ENCODE measurements at regions not wholly inside any gene's neighbourhood (a gene's known extent, or its start where the extent isn't known, plus 50 kb on each side); places are given as distances from the start of the nearest gene placed in this dataset.

- CTCF ChIA-PET: interaction anchor here (0.9 to 1.2 kb wide), 3 partner anchors 8 to 203 kb away, joined by 3 to 4 read pairs (median 3); no protein-coding TSS in a partner anchor
- DNase-seq (ENCODE audit: extremely low spot score): no peak
- POLR2A ChIA-PET: no interaction called here
- TF ChIP-seq FOXA1 (IDR thresholded peaks at IDR 0.05): no peak
- TF ChIP-seq, protein P1, sequence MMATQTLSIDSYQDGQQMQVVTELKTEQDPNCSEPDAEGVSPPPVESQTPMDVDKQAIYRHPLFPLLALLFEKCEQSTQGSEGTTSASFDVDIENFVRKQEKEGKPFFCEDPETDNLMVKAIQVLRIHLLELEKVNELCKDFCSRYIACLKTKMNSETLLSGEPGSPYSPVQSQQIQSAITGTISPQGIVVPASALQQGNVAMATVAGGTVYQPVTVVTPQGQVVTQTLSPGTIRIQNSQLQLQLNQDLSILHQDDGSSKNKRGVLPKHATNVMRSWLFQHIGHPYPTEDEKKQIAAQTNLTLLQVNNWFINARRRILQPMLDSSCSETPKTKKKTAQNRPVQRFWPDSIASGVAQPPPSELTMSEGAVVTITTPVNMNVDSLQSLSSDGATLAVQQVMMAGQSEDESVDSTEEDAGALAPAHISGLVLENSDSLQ (IDR thresholded peaks at IDR 0.05): peak; percentile 59
Measured at GRCh38 chr6:16966791-16967469, 134.9 kb upstream of the STMND1 start.

DNA sequence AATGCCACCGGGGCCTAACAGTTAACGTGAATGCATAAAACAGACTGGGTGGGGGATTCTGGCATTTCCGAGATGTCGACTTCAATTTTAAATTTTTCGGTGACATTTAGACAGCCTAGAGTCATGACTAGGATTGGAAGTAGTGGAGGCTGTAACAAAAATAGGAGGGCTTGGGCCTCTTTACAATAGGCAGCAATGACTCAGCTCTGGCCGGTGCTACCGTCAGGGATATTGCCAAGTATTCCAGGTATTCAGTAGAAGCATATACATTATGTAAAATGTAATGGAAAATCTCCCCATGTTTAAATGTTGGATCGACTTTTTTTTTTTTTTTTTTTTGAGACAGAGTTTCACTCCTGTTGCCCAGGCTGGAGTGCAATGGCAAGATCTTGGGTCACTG is 136.2 kb upstream of the STMND1 start:
- TF ChIP-seq HDGF (IDR thresholded peaks at IDR 0.05; ENCODE audit: borderline replicate concordance) (no peak), CTBP1 (IDR thresholded peaks at IDR 0.05; ENCODE audit: borderline replicate concordance) (no peak), L3MBTL2 (conservative IDR thresholded peaks at IDR 0.05) (no peak)
- ChIA-PET POLR2A (interaction anchor here (0.9 kb wide), 1 partner anchor 203 kb away, joined by 4 read pairs; no protein-coding TSS in a partner anchor), CTCF (interaction anchor here (0.6 to 2.3 kb wide), 17 partner anchors 9 to 234 kb away, joined by 3 to 12 read pairs (median 4); partner anchors contain the start of gene ATXN1)
- no peak for DNase-seq (ENCODE audit: extremely low spot score)

- TF ChIP-seq L3MBTL2 (conservative IDR thresholded peaks at IDR 0.05): no peak
- TF ChIP-seq CTBP1 (IDR thresholded peaks at IDR 0.05; ENCODE audit: borderline replicate concordance): peak; percentile 44; the same call in 1 of the 2 replicates
- TF ChIP-seq, protein P1 (IDR thresholded peaks at IDR 0.05): peak; percentile 83
- peak; percentile 97 for TF ChIP-seq ARNT (IDR thresholded peaks at IDR 0.05)
- ChIA-PET POLR2A (interaction anchor here (0.9 kb wide), 1 partner anchor 202 kb away, joined by 4 read pairs; no protein-coding TSS in a partner anchor), CTCF (interaction anchor here (0.6 to 2.3 kb wide), 18 partner anchors 9 to 633 kb away, joined by 3 to 12 read pairs (median 4); partner anchors contain the start of gene ATXN1)
- peak; percentile 85 for DNase-seq (ENCODE audit: extremely low spot score)
Measured at GRCh38 chr6:16964553-16965499, 137.0 kb upstream of the STMND1 start.

- POLR2A ChIA-PET: no interaction called here
- DNase-seq (ENCODE audit: extremely low spot score): no peak
- TF ChIP-seq ZNF384 (IDR thresholded peaks at IDR 0.05) (no peak), TARDBP (IDR thresholded peaks at IDR 0.05) (no peak)
- CTCF ChIA-PET: interaction anchor here (1.1 kb wide), 1 partner anchor 198 kb away, joined by 4 read pairs; no protein-coding TSS in a partner anchor
Measured at GRCh38 chr6:16961577-16961976, 140.3 kb upstream of the STMND1 start.

- POLR2A ChIA-PET: no interaction called here
- TF ChIP-seq ELF4 (IDR thresholded peaks at IDR 0.05): no peak
- TF ChIP-seq BHLHE40 (IDR thresholded peaks at IDR 0.05; ENCODE audit: borderline replicate concordance): no peak
- TF ChIP-seq, protein P1 (IDR thresholded peaks at IDR 0.05): no peak
- no peak for TF ChIP-seq NFRKB (IDR thresholded peaks at IDR 0.05)
- no peak for TF ChIP-seq ARNT (IDR thresholded peaks at IDR 0.05)
- TF ChIP-seq FOXM1 (IDR thresholded peaks at IDR 0.05; ENCODE audit: borderline replicate concordance): no peak
- no peak for TF ChIP-seq SUZ12 (IDR thresholded peaks at IDR 0.05)
- no peak for TF ChIP-seq SP1 (IDR thresholded peaks at IDR 0.05)
- TF ChIP-seq ZNF384 (IDR thresholded peaks at IDR 0.05): no peak
- no peak for TF ChIP-seq CTBP1 (IDR thresholded peaks at IDR 0.05; ENCODE audit: borderline replicate concordance)
- TF ChIP-seq L3MBTL2 (conservative IDR thresholded peaks at IDR 0.05): no peak
- TF ChIP-seq FOXA1 (IDR thresholded peaks at IDR 0.05): no peak
- no peak for TF ChIP-seq HDGF (IDR thresholded peaks at IDR 0.05; ENCODE audit: borderline replicate concordance)
- no peak for TF ChIP-seq FOXK2 (IDR thresholded peaks at IDR 0.05)
- DNase-seq (ENCODE audit: extremely low spot score): no peak
- CTCF ChIA-PET: no interaction called here
Measured at GRCh38 chr6:16959789-16960188, 142.1 kb upstream of the STMND1 start.

DNA sequence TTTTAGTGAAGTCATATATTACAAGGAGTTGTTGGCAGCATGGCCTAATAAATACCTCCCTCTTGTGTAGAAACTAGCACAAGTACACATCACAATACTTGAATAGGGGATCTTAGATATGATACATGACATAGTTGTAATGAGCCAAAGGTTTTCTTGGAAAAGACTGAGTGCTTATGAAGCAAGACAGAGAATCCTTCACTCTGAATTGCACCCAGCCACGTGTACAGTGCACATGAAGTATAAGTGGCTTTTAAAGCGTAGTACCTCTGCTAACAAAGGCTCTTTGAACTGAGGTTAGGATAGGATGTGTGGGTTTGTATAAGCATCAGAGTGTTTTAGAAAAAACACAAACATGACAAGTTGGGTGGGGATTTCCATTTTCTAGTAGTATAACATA is 145.5 kb upstream of the STMND1 start:
- CTCF ChIA-PET: interaction anchor here (1.6 kb wide), 1 partner anchor 9 kb away, joined by 7 read pairs; no protein-coding TSS in a partner anchor
- TF ChIP-seq ARNT (IDR thresholded peaks at IDR 0.05) (no peak), LEF1 (IDR thresholded peaks at IDR 0.05; ENCODE audit: borderline replicate concordance) (no peak)
- TF ChIP-seq, protein P1 (IDR thresholded peaks at IDR 0.05): no peak
- no peak for DNase-seq (ENCODE audit: extremely low spot score)
- POLR2A ChIA-PET: no interaction called here

Measured in HEK293T (cell line).